ENCODE measurements at regions not wholly inside any gene's neighbourhood (a gene's known extent, or its start where the extent isn't known, plus 50 kb on each side); places are given as distances from the start of the nearest gene placed in this dataset.

DNA sequence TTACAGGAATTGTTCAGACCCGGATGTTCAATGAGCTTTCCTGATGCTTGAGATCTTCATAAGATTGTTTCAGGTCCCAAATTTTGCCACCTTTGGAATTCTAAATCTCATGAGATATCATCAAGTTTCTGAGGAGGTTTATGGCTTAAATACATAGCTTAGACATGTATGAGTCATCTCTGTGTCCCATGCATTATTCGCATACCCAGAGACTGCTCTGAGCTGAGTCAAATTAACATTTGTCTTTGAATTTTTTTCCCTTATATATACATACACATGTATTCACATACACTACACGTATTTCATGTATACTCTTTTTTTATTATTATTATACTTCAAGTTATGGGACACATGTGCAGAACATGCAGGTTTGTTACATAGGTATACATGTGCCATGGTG, 744.6 kb downstream of the BRINP1 start:
- no peak overlapping the region for H3K4me3 ChIP-seq (replicated peaks; ENCODE audit: low read depth, low read length)
- no peaks in the 10 kb centered on the region for H3K27me3 ChIP-seq (replicated peaks; ENCODE audit: control insufficient read depth, insufficient read depth, low read length)
- TF ChIP-seq, protein P1, sequence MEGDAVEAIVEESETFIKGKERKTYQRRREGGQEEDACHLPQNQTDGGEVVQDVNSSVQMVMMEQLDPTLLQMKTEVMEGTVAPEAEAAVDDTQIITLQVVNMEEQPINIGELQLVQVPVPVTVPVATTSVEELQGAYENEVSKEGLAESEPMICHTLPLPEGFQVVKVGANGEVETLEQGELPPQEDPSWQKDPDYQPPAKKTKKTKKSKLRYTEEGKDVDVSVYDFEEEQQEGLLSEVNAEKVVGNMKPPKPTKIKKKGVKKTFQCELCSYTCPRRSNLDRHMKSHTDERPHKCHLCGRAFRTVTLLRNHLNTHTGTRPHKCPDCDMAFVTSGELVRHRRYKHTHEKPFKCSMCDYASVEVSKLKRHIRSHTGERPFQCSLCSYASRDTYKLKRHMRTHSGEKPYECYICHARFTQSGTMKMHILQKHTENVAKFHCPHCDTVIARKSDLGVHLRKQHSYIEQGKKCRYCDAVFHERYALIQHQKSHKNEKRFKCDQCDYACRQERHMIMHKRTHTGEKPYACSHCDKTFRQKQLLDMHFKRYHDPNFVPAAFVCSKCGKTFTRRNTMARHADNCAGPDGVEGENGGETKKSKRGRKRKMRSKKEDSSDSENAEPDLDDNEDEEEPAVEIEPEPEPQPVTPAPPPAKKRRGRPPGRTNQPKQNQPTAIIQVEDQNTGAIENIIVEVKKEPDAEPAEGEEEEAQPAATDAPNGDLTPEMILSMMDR (IDR thresholded peaks at IDR 0.05; ENCODE audit: insufficient read depth, low read length, poor library complexity, severe bottlenecking): no peak
- DNase-seq (ENCODE audit: extremely low read depth, insufficient read length): no peak
- no peaks in the 10 kb centered on the region for H3K36me3 ChIP-seq (ENCODE audit: control insufficient read depth, insufficient read depth, low read length)

DNA sequence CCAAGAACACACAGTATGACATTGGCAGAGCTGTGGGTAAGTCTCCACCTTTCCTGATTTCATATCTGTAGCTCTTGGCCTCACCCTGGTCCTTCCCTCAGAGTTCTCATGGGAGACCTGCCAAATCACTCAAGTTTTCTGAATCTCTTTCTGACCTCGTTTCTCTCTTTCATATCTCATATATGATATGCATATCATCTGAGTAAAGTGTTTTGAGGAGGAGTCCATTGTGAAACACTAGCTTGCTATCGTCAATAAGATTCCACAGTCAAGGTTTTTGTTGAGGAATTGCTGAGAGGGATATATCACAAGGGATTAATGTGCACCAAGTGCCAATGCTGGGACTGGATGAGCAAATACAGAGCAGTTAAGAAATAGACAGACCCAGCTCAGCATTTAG, 739.2 kb downstream of the BRINP1 start:
- Histone ChIP-seq H3K4me3 (replicated peaks; ENCODE audit: low read depth, low read length) (no peak overlapping the region), H3K36me3 (ENCODE audit: control insufficient read depth, insufficient read depth, low read length) (no peaks in the 10 kb centered on the region), H3K27me3 (replicated peaks; ENCODE audit: control insufficient read depth, insufficient read depth, low read length) (no peaks in the 10 kb centered on the region)
- TF ChIP-seq, protein P1 (IDR thresholded peaks at IDR 0.05; ENCODE audit: insufficient read depth, low read length, poor library complexity, severe bottlenecking): no peak
- no peak for DNase-seq (ENCODE audit: extremely low read depth, insufficient read length)

DNA sequence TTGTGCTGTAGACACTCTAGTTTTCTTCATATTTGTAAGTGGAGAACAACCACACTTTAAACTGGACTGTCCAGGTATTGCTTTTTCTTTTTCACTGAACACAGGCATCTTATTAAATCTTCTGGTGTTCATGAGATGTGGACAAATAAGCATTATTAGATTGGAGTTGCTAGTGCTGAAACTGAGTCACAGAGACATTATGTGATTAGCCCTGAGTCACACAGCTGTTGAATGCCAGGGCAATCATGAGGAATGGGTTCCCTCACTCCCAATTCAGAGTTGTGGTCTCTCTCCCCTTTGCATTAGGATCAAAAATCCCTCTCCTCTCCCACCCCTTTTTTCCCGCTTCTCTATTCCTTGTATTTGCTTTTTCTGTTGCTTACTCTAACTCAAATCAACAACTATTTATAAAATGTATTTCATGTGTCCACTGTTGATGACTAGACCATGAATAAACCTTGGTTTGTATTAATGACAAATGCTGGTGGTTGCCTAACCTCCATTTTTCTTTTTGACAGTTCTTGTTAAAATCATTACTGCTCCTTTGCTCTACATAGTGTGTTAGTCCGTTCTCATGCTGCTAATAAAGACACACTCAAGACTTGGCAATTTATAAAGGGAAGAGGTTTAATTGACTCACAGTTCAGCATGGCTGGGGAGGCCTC, 738.2 kb downstream of the BRINP1 start:
- DNase-seq (ENCODE audit: extremely low read depth, insufficient read length): no peak
- TF ChIP-seq, protein P1 (IDR thresholded peaks at IDR 0.05; ENCODE audit: insufficient read depth, low read length, poor library complexity, severe bottlenecking): no peak
- H3K4me3 ChIP-seq (replicated peaks; ENCODE audit: low read depth, low read length): no peak overlapping the region
- no peaks in the 10 kb centered on the region for H3K36me3 ChIP-seq (ENCODE audit: control insufficient read depth, insufficient read depth, low read length)
- H3K27me3 ChIP-seq (replicated peaks; ENCODE audit: control insufficient read depth, insufficient read depth, low read length): no peaks in the 10 kb centered on the region

DNA sequence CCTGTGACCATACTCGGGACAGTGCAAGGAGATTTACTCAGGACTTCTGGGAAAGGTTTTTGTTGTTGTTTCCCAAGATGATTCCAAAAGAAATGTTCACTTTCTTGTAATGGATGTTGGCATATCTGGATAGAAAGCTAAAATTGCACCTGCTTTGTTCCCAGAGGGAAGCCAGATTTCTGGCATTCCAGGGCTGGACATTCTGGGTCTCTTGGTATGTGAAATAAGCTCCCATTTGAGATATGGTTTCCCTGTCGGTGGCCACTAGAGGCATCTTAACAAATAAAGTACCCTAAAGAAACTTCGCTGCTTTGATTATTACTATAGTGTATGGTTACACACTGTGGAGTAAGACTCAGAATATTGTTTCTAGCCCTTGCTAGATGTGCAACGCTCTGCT, 737.3 kb downstream of the BRINP1 start:
- DNase-seq (ENCODE audit: extremely low read depth, insufficient read length): no peak
- no peaks in the 10 kb centered on the region for H3K36me3 ChIP-seq (ENCODE audit: control insufficient read depth, insufficient read depth, low read length)
- no peak overlapping the region for H3K4me3 ChIP-seq (replicated peaks; ENCODE audit: low read depth, low read length)
- TF ChIP-seq, protein P1 (IDR thresholded peaks at IDR 0.05; ENCODE audit: insufficient read depth, low read length, poor library complexity, severe bottlenecking): no peak
- H3K27me3 ChIP-seq (replicated peaks; ENCODE audit: control insufficient read depth, insufficient read depth, low read length): no peaks in the 10 kb centered on the region

DNA sequence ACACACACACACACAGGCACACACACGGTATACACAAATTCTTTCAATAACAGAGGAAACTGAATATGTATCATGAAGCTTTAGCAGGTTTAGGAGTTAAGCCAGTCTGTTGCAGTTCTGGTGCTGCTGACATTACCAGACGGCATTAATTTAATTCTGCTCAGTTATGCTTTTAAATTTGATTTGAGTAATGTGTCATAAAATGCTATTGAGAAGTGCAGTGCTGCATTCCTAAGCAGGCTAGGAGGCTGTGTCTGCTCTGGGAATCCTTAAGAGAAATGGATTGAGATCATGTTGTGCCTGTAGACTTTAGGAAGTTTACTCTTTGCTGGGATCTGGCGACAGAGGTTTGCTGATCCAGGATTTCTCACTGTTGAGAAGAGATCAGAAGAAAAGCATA, 733.8 kb downstream of the BRINP1 start:
- Histone ChIP-seq H3K27me3 (replicated peaks; ENCODE audit: control insufficient read depth, insufficient read depth, low read length) (no peaks in the 10 kb centered on the region), H3K36me3 (ENCODE audit: control insufficient read depth, insufficient read depth, low read length) (no peaks in the 10 kb centered on the region), H3K4me3 (replicated peaks; ENCODE audit: low read depth, low read length) (no peak overlapping the region)
- no peak for DNase-seq (ENCODE audit: extremely low read depth, insufficient read length)
- TF ChIP-seq, protein P1 (IDR thresholded peaks at IDR 0.05; ENCODE audit: insufficient read depth, low read length, poor library complexity, severe bottlenecking): no peak

DNA sequence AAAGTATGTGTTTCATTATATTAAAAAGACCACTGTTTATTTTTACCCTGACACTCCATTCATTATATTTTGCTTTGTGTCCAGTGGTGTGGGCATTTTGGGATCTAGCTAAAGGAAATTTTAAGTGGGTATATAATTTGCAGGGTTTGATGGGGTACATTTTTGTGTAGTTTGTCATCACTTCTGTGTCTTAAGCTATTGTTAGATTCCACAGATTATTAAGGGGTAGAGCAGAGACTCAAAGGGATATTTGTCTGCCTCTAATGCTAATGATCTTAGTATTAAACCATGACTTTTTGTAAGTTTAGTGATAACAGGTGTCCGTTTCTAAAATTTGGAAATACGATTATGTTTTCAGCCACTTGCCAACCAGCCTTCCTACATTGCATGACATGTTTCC, 731.6 kb downstream of the BRINP1 start:
- DNase-seq (ENCODE audit: extremely low read depth, insufficient read length): no peak
- Histone ChIP-seq H3K27me3 (replicated peaks; ENCODE audit: control insufficient read depth, insufficient read depth, low read length) (no peaks in the 10 kb centered on the region), H3K4me3 (replicated peaks; ENCODE audit: low read depth, low read length) (no peak overlapping the region), H3K36me3 (ENCODE audit: control insufficient read depth, insufficient read depth, low read length) (no peaks in the 10 kb centered on the region)
- TF ChIP-seq, protein P1 (IDR thresholded peaks at IDR 0.05; ENCODE audit: insufficient read depth, low read length, poor library complexity, severe bottlenecking): no peak
